NCI-H526 treated with DMSO at 0.1 percent for 48 hours (cell line): ENCODE measurements at regions not wholly inside any gene's neighbourhood (a gene's known extent, or its start where the extent isn't known, plus 50 kb on each side); places are given as distances from the start of the nearest gene placed in this dataset.

Experiments used
- DNase-seq: peaks from one replicate; lab custom pipeline; 2025; lab: John Stamatoyannopoulos, UW

GRCh38 chr12:68559246-68559645, 51.5 kb upstream of the RAP1B start:
- no peak for DNase-seq

GRCh38 chr12:68559984-68560850, 50.5 kb upstream of the RAP1B start:
- DNase-seq: no peak

GRCh38 chr12:68560851-68561422, 49.8 kb upstream of the RAP1B start:
- no peak for DNase-seq
